T47D (cell line): ENCODE measurements at regions not wholly inside any gene's neighbourhood (a gene's known extent, or its start where the extent isn't known, plus 50 kb on each side); places are given as distances from the start of the nearest gene placed in this dataset.

Experiments used
- DNase-seq, 2 experiments: peaks; one replicate each; pipeline versions ENCODE4 v3.0.0 to v3.0.0-alpha.2; 2011 to 2012; ENCODE audit warnings: low read depth in 1 of 2, low spot score in 1 of 2
- JUND ChIP-seq: IDR thresholded peaks from 2 replicates; pipeline ENCODE4 v1.6.1; 2012; ENCODE audit warnings: low read depth
- in situ Hi-C: cut with HindIII; loops from 2 replicates; pipeline ENCODE4 v1.10.0; 2016; ENCODE audit warnings: low sequenced_read_pairs, low pct_unique_long_range_greater_than_20kb

DNA sequence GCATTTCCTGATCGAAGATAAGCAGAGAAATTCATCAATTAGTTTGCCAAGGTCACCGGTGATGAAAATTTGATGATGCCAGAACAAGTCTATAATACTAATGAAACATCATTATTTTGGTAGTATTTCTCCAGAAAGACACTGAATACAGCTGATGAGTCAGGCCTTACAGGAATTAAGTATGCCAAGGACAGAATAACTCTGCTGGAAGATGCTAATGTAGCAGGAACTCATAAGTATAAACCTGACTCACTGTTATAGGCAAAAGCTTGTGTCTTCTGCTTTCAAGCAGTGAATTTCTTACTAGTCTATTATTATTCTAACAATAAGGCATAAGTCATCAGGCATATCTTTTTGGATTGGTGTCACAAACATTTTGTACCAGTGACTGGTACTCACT, 1825.1 kb upstream of the IGFBP7 start:
- in situ Hi-C loops: no loop called here
- TF ChIP-seq JUND: no peak
- no peak for DNase-seq

GRCh38 chr4:58936436-58936835, 1826.3 kb upstream of the IGFBP7 start:
- no peak for TF ChIP-seq JUND
- no peak for DNase-seq
- in situ Hi-C loops: no loop called here

DNA sequence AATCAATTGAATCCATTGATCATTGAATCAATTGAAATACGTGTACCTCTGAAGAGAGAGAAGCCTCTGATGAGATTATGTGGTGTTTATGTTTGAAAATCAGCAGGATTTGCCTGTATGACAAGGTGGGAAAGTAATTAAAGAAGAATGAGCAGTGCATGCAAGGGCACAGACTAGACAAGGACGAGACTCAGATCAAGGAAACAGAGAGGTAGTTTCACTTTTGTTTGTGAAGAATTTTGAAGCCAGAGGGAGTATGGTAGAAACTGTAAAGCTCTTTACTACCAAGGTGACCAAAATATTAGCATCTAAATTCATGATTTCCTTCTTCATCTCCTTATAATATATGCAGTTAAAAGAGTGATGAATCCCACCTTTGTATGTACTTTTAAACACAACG, 1830.0 kb upstream of the IGFBP7 start:
- TF ChIP-seq JUND: no peak
- in situ Hi-C loops: no loop called here
- DNase-seq: peak in 1 of 2 experiments; percentile 27

GRCh38 chr4:58941286-58941685, 1831.1 kb upstream of the IGFBP7 start:
- in situ Hi-C loops: no loop called here

DNA sequence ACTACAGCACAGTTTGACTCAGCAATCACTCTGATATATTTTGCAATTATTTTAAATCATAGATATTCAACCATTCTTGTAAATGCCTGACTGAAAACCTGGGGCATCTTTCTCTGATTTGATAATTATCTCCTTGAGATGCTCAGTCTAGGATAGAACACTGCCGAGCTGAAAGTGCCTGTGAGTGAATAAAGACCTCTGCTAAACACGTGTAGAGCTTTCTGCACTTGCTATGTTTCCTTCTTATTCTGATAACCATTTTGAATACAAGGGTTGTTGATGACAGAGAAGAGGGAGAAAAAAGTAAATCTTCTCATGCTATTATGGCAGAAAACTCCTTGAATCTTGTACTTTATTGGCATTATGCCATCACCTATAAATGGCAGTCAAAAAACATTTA, 1843.4 kb upstream of the IGFBP7 start:
- no peak for DNase-seq
- TF ChIP-seq JUND: no peak
- in situ Hi-C loops: no loop called here

More at GRCh38 chr4:58941286-58941685, 1831.1 kb upstream of the IGFBP7 start:
- DNase-seq: no peak
- no peak for TF ChIP-seq JUND

DNA sequence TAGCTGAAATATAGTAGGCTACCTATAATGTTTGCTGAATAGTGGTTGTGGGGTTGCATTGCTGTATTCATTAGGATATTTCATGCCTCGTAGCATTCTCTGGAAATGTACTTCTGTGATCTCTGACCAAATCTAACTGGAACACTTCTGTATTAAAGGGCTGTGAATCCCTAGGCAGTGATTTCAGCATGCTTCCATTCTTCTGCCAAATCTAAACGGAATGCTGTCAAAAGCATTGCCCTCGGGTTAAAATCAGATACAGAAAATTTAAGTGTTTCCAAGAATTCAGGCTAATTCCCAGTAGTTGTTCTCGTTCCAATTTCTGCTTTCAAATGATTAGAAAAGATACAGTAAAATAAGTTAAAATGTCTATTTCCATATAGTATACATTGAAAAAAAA, 1847.5 kb upstream of the IGFBP7 start:
- in situ Hi-C loops: no loop called here
- DNase-seq: no peak
- no peak for TF ChIP-seq JUND

GRCh38 chr4:58961283-58961682, 1851.1 kb upstream of the IGFBP7 start:
- in situ Hi-C loops: no loop called here
- TF ChIP-seq JUND: no peak
- DNase-seq: no peak

- in situ Hi-C loops: no loop called here
- DNase-seq: no peak
- no peak for TF ChIP-seq JUND
Measured at GRCh38 chr4:58961925-58962324, 1851.7 kb upstream of the IGFBP7 start.

DNA sequence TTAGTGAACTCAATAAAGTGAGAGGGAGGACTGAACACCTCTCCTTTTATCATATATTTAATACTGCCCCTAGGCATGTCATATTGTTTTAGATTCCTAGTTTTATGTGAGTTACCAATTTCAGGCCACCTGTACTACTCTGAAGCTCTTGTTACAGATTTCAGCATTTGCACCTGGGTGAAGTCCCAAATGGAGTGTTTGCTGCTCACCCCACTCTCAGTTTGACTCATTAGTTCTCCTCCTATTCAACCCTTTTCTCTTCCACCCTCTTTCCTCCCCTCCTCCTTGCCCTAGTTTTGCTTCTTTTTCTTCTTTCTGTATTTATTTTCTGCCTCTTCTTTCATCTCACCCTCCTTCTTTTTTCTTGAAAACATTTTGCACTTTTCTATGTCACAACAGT, 1852.2 kb upstream of the IGFBP7 start:
- DNase-seq: no peak
- no peak for TF ChIP-seq JUND
- in situ Hi-C loops: no loop called here

- in situ Hi-C loops: no loop called here
- DNase-seq: no peak
- no peak for TF ChIP-seq JUND
Measured at GRCh38 chr4:58981828-58982227, 1871.6 kb upstream of the IGFBP7 start.

DNA sequence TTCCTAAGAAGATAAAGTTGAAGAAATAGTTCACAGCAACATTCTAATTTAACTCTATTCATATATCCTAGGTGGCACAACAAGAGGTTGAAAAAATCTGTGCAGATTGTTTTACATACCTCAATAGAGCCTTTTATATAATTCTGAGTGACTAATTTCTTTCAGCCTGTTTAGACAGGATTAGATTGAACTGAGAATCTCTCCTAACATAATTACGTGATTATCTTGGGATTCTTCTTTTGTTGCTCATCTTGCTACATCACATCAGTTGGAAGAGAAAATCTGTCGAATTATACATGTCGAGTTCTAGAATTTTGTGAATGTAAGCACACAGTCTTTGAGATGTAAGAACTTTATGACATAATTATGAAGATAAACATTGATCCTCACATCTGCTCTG, 1873.7 kb upstream of the IGFBP7 start:
- TF ChIP-seq JUND: no peak
- in situ Hi-C loops: no loop called here
- DNase-seq: no peak

GRCh38 chr4:59002148-59002547, 1892.0 kb upstream of the IGFBP7 start:
- no peak for DNase-seq
- in situ Hi-C loops: no loop called here
- no peak for TF ChIP-seq JUND

DNA sequence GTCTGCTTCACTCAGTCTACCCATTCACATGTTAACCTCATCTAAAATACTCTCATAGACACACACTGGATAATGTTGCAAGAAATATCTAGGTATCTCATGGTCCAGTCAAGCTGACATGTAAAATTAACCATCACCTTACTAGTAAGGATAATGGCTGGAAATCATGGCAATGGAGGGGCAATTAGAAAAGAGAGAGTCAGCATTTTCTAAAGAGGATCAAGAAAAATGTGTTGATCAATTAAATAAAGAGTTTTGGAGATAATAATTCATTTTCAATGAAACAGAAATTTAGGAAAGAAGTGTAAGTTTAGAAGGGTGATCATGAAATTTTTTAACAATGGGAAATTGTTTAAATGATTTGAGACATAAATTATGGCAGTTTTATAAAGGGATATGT, 1914.1 kb upstream of the IGFBP7 start:
- in situ Hi-C loops: no loop called here
- TF ChIP-seq JUND: no peak
- DNase-seq: no peak

- TF ChIP-seq JUND: no peak
- in situ Hi-C loops: no loop called here
- no peak for DNase-seq
Measured at GRCh38 chr4:59037812-59038211, 1927.6 kb upstream of the IGFBP7 start.
